ENCODE measurements at regions not wholly inside any gene's neighbourhood (a gene's known extent, or its start where the extent isn't known, plus 50 kb on each side); places are given as distances from the start of the nearest gene placed in this dataset.

DNA sequence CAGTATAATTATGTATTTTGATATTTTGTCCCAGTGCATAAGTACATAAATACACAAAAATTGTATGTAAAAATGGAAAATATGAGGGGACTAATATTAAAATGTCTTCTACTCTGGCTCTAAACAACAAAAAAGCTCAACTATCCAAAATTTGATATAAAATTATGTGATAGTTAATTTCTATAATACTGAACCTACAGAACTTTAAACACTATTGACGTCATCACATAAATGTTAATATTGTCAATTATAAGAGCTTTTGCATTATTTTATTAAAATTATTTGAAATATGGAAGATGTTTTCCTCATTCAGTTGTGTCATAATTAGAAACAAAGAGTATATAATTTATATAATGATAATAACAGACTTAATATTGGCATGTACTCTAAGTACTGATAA is 1139.7 kb upstream of the TMEFF2 start:
- no peak overlapping the region for H3K4me3 ChIP-seq (ENCODE audit: low read depth, low read length)
- TF ChIP-seq, protein P1, sequence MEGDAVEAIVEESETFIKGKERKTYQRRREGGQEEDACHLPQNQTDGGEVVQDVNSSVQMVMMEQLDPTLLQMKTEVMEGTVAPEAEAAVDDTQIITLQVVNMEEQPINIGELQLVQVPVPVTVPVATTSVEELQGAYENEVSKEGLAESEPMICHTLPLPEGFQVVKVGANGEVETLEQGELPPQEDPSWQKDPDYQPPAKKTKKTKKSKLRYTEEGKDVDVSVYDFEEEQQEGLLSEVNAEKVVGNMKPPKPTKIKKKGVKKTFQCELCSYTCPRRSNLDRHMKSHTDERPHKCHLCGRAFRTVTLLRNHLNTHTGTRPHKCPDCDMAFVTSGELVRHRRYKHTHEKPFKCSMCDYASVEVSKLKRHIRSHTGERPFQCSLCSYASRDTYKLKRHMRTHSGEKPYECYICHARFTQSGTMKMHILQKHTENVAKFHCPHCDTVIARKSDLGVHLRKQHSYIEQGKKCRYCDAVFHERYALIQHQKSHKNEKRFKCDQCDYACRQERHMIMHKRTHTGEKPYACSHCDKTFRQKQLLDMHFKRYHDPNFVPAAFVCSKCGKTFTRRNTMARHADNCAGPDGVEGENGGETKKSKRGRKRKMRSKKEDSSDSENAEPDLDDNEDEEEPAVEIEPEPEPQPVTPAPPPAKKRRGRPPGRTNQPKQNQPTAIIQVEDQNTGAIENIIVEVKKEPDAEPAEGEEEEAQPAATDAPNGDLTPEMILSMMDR (conservative IDR thresholded peaks at IDR 0.05; ENCODE audit: low read depth, low read length), result no peak
- no peak for DNase-seq (ENCODE audit: low read depth)

DNA sequence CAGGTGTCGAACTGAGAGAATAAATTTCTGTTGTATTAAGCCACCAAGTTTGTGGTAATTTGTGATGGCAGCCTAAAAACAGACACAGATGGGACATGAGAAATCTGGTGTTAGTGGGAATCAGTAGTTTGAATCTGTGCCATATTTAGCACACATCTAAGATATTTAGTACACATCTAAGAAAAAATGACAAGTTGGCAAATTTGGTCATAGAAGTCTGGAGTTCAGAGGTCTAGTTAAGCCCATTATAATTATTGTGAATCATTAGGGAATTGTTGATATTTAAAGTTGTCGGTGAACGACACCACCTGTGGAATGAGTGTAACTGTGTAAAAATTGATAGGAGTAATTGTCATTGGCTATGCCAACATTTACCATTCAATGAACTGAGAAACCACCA is 1138.8 kb upstream of the TMEFF2 start:
- H3K4me3 ChIP-seq (ENCODE audit: low read depth, low read length), result no peak overlapping the region
- TF ChIP-seq, protein P1 (conservative IDR thresholded peaks at IDR 0.05; ENCODE audit: low read depth, low read length), result no peak
- no peak for DNase-seq (ENCODE audit: low read depth)

DNA sequence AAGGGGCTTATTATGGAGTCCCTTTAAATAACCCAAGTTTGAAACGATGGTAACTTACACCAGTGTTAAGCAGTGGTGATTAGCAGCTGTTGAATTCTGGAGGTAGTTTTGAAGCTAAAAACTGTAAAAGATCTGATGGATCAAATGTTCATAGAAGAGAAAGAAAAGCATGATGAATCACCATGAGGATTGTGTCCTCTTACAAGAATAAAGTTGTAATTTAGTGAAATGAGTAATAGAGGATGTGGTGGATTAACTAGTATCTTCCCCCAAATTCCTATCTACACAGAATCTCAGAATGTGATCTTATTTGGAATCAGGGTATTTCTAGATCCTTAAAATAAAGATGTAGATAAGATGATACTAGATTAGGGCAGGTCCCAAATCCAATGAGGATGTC is 1138.2 kb upstream of the TMEFF2 start:
- TF ChIP-seq, protein P1 (conservative IDR thresholded peaks at IDR 0.05; ENCODE audit: low read depth, low read length), result no peak
- DNase-seq (ENCODE audit: low read depth), result no peak
- H3K4me3 ChIP-seq (ENCODE audit: low read depth, low read length), result no peak overlapping the region

DNA sequence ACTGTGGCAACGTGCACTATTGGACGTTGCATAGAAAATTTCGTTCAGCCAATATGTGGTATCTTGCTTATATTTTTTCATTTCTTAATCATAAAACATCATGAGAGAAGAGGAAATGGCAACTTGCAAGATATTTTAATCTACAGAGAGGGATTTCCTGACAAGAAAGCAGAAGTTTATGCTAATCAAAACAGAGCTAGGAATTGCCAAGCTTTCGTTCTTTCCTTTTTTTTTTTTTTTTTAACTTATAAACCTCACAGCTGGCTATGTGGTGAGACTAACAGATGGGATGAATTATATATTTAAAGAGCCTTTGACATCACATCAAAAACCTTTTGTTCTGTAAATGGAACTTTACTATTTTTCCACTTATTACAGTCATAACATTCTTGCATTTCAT is 1136.9 kb upstream of the TMEFF2 start:
- TF ChIP-seq, protein P1 (conservative IDR thresholded peaks at IDR 0.05; ENCODE audit: low read depth, low read length), result no peak
- DNase-seq (ENCODE audit: low read depth), result no peak
- H3K4me3 ChIP-seq (ENCODE audit: low read depth, low read length), result no peak overlapping the region

DNA sequence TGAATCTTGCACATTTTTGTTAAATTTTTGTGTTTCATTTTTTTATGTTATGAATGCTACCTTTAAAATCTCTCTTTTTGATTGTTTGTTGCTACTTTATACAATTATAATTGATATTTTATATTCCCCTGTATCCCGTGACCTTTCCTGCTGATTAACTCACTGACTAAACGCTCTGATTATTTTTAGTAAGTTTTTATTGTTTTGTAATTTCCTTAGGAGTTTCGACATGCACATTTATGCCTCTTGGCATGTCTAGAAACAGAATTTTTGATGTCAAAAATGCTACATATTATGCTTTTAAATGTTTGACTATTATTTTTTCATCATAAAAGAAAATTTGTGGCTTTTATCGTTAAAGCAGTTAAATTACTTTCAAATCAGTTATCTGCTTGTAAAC is 1131.6 kb upstream of the TMEFF2 start:
- H3K4me3 ChIP-seq (ENCODE audit: low read depth, low read length), result no peak overlapping the region
- no peak for DNase-seq (ENCODE audit: low read depth)
- TF ChIP-seq, protein P1 (conservative IDR thresholded peaks at IDR 0.05; ENCODE audit: low read depth, low read length), result no peak

DNA sequence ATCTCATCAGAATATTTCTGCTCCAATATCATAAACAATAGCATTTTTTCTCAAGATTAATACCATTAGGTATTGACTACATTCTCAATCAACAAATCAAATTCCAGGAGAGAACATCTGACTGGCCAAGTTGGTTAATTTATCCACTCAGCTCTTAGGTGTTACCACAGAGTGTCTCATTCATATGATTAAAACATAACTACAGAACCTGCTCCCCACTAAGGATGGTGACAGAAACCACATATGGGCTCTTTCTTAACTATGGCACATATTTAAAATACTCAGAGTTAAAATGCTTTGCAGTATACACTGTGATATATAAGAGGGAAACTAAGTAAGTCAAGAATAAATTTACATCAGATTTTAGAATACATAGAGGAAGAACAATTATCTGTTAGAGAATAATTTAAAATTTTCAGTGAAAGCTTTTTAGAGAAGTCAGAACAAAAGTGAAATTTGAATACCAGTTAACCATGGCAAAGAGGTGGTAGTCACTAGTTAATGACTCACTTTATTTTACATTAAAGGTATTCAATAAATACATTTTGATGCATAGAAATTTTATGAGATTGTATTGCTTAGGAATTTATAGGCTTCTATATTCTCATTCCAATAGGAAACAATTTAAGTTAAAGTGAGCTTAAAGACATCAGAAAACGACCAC is 1120.8 kb upstream of the TMEFF2 start:
- H3K4me3 ChIP-seq (ENCODE audit: low read depth, low read length), result no peak overlapping the region
- no peak for DNase-seq (ENCODE audit: low read depth)
- TF ChIP-seq, protein P1 (conservative IDR thresholded peaks at IDR 0.05; ENCODE audit: low read depth, low read length), result no peak

DNA sequence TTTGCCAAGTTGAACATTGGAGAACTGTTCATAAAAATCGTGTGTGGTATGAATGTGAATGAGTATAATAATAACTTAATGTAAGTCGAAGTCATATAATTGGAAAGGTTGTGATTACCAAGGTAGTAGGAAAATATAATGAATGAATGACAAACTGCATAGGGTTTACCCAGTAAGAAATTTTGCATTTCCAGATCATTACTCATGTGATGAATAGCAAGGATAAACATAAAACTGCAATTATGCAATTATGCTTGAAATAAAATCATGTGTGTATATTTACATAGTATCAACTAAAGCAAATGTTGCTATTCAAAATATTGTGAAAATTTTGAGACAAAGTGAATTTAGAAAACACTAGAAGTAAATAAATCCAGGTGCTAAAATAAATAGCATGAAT is 1108.7 kb upstream of the TMEFF2 start:
- TF ChIP-seq, protein P1 (conservative IDR thresholded peaks at IDR 0.05; ENCODE audit: low read depth, low read length), result no peak
- no peak overlapping the region for H3K4me3 ChIP-seq (ENCODE audit: low read depth, low read length)
- no peak for DNase-seq (ENCODE audit: low read depth)
